GM21786 (cell line): ENCODE measurements at regions not wholly inside any gene's neighbourhood (a gene's known extent, or its start where the extent isn't known, plus 50 kb on each side); places are given as distances from the start of the nearest gene placed in this dataset.
"Not testable (repeated sequence)": the region's sequence is repeated elsewhere in the genome, so short reads cannot be mapped to it uniquely, and the experiment has no call there.

ENCODE experiments used
- ATAC-seq: cut with Tn5 transposase; IDR thresholded peaks from one replicate; pipeline ENCODE4 v1.9.1; 2021; ENCODE audit not compliant: unreplicated experiment

- no peak for ATAC-seq
Measured at GRCh38 chr2:38483776-38484501, 106.9 kb upstream of the ATL2 start.

GRCh38 chr2:38482710-38483109 is 105.6 kb upstream of the ATL2 start:
- not testable (repeated sequence) for ATAC-seq

DNA sequence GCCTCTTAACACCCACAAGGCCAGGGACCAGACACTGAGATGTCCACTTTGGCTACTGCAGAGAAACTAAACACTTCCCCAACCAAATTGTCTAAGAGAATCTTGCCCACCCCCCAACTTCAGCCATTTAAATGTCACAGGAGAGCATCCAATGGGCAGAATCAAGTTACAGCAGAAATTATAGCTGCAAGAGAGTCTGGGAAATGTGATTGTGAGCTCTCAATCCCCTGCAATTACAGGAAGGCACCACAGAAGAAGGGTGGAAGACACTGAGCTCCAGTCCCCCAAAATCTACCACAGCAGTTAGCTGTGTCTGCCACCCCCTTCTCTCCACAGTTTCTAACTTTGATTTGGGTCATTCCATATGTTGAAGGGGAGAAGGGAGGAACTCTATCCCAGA is 103.5 kb upstream of the ATL2 start:
- ATAC-seq: no peak

GRCh38 chr2:38477006-38477405 is 99.9 kb upstream of the ATL2 start:
- no peak for ATAC-seq

DNA sequence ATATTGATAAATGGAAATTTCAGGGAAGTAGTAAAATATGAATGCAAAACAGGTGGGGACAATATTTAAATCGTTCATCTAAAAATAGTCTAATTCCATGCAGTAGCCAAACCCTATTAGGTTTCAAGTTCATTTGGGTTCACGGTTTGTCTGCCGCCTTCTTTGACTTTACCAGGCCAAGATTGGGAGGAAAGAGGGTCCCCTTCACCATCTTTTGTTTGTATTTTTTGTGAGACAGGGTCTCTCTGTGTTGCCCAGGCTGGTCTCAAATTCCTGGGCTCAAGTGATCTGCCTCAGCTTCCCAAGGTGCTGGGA is 98.5 kb upstream of the ATL2 start:
- ATAC-seq: no peak

GRCh38 chr2:38474715-38475566 is 97.9 kb upstream of the ATL2 start:
- no peak for ATAC-seq

DNA sequence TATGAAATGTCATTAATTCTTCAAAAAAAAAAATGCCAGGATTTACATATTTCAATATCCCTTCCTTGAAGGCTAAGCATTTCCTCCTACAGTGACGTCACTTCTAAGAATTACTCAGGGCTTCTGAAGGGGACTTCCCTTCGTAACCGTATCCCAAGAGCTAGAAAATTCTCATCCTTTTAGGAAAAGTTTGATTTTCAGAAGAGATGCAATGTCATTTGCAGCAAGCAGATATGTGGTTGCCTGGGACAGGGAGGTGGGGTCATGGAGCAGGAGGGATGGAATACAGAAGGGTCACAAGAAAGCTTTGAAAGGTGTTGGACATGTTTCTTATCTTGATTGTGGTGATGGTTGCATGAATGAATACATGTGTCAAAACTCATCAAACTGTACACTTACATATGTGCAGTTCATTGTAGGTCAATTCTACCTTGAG is 97.0 kb upstream of the ATL2 start:
- no peak for ATAC-seq

DNA sequence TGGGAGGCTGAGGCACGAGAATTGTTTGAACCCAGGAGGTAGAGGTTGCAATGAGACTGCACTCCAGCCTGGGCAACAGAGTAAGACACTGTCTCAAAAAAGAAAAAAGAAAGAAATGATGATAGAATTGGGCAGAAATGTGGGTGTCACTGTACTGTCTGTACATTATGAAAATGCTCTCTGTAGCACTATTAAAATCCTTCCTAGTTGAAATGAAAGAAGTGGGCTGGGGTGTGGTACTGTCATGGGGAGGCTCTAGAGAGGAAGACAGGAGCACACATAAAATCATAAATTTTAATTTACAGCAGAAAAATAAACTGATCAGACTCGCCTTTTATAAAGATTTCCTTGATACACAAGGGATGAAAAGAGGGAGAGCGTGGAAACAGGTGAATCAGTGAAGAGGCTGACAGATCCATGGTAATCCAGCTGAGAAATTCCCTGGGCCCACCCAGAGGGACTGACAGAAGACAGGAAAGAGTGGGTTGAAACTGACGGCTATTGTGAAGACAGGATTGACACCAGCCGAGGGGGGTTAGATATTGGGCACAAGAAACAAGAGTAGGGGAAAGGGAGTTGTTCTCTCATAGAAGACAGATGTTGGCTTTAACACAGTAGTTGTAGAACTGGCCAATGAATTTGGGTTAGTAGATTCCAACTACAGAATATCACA is 96.4 kb upstream of the ATL2 start:
- ATAC-seq: no peak

GRCh38 chr2:38470115-38470514 is 93.0 kb upstream of the ATL2 start:
- ATAC-seq: no peak

- no peak for ATAC-seq
Measured at GRCh38 chr2:38467768-38468455, 90.8 kb upstream of the ATL2 start.

- ATAC-seq: no peak
Measured at GRCh38 chr2:38466876-38467767, 90.0 kb upstream of the ATL2 start.

DNA sequence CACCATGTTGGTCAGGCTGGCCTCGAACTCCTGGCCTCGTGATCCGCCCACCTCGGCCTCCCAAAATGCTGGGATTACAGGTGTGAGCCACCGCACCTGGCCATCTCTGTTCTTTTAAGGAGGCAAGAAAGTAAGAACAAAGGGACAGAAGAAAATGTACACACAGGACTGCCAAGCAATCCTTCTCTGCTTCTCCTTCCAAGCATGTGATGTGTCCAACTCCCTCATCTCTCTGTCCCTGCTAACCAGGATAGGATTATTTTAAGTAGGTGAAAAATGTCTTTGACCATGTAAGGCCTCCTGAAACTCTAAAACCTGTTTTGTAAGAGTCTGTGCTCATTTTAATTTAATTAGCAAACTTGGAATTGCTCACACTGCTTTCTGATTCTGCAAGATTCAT is 89.3 kb upstream of the ATL2 start:
- ATAC-seq: no peak

GRCh38 chr2:38465789-38466127 is 88.7 kb upstream of the ATL2 start:
- ATAC-seq: no peak

DNA sequence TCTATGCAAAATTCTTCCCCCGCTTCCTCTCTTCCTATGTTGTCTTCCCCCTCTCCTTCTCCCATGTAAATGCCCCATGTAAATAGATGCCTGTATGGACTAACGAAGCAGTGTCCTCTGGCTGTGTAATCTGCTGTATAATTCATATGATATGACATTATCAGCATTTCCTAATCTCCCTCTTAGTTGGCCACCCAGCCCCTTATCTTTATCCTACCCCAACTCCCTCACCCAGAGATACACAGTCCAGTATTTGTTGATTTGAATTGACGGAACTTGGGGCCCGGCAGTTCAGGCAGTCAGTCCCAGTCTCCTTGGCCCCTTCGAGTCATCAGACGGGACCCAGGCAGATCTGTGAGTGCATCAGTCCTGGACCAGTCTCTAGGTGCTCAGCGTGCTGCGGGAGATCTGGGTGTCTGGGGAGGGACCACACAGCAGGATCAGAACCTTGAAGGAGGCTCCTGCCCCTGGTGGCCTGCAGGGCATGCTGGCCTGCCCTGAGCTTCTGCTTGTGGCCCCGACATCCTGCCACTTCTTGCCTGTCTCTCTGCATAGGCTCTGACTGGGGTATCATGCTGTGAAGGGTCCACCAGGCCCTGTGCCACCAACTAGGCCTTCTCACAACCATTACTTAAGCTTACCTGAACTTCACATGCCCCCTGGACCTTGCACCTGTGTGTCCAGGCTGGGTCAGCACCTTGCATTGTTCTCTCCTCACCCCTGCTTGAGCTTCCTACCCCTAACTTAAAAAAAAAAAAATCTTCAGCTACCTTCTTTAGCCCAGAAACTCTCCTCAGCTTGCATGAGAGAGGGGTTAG is 88.1 kb upstream of the ATL2 start:
- no peak for ATAC-seq

DNA sequence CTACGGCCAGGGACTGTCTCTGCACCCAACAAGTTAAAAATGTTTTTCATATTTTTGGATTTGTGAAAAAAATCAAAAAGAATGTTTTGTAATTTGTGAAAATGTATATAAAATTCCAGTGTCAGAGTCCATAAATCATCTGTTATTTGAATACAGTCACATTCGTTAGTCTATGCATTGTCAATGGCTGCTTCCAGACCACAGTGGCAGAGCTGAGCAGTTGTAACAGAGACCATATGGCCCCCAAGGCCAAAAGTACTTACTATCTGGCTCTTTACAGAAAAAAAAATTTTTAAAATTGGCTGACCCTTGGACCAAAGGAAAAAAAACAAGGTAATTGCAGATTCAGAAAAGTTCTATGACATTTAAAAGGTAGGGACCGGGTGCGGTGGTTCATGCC is 86.7 kb upstream of the ATL2 start:
- ATAC-seq: no peak

- no peak for ATAC-seq
Measured at GRCh38 chr2:38462121-38462661, 85.1 kb upstream of the ATL2 start.

DNA sequence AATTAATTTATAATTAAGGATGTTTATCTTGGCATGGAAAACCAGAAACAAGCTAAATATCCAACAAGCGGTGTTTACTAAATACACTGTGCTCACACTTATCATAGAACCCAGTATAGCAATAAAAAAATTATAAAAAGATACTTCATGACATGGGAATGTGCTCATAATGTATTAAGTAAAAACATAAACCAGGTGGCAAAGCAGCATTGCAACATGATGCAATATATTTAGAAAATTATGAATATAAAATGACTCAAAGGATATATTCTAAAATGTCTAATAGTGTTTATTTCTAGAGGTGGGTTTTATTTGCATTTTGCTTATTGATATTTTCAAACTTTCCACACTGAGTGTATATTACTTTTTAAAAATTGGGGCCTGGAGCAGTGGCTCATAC is 84.4 kb upstream of the ATL2 start:
- ATAC-seq: no peak

DNA sequence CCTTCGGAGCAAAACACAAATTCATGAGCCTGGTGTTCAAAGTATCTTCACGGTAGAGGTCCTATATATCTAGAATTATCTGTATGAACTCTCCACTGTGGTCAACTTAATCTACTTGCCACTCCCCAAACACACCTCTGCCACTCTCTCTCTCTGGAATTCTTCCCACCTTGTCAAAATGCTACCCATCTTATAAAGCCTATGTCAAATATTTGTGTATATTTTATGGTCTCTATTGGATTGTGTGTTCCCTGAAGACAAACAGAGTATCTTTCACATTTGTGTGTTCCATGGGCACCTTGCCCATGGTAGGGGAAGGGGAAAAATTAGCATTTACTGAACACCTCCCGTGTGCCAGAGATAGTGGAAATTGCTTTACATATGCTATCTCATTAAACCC is 83.2 kb upstream of the ATL2 start:
- ATAC-seq: no peak

- ATAC-seq: no peak
Measured at GRCh38 chr2:38454081-38454480, 77.0 kb upstream of the ATL2 start.
